H1 (cell line): ENCODE measurements at regions not wholly inside any gene's neighbourhood (a gene's known extent, or its start where the extent isn't known, plus 50 kb on each side); places are given as distances from the start of the nearest gene placed in this dataset.

Source experiments
- RAD21 ChIP-seq, 2 experiments: IDR thresholded peaks in 1 of 2; conservative IDR thresholded peaks in 1 of 2; 2 replicates each; pipeline ENCODE4 v1.6.1; 2011; ENCODE audit warnings: low read depth in 2 of 2, low read length in 2 of 2, improper control_type of control experiment in 1 of 2, inconsistent platforms in 1 of 2, mild to moderate bottlenecking in 1 of 2, moderate library complexity in 1 of 2
- SIRT6 ChIP-seq: IDR thresholded peaks from one replicate; pipeline ENCODE4 v1.7.1; 2012; ENCODE audit warnings: low read length, inconsistent platforms
- SIX5 ChIP-seq: IDR thresholded peaks from 2 replicates; pipeline ENCODE4 v1.6.1; 2011; ENCODE audit warnings: mild to moderate bottlenecking, low read depth, low read length
- YY1 ChIP-seq: IDR thresholded peaks from 2 replicates; pipeline ENCODE4 v1.6.1; 2011; ENCODE audit warnings: low read depth, mild to moderate bottlenecking, low read length
- ZNF274 ChIP-seq: IDR thresholded peaks from 2 replicates; pipeline ENCODE4 v1.7.0; 2012; ENCODE audit warnings: low read length, borderline replicate concordance; ENCODE audit errors: extremely low read depth
- TF ChIP-seq, protein P1 (sequence below): IDR thresholded peaks from 2 replicates; pipeline ENCODE4 v1.6.1; 2012; ENCODE audit warnings: inconsistent platforms
- TF ChIP-seq, protein P2 (sequence below): IDR thresholded peaks from 2 replicates; pipeline ENCODE4 v1.6.1; 2011; ENCODE audit warnings: low read length, improper control_type of control experiment

DNA sequence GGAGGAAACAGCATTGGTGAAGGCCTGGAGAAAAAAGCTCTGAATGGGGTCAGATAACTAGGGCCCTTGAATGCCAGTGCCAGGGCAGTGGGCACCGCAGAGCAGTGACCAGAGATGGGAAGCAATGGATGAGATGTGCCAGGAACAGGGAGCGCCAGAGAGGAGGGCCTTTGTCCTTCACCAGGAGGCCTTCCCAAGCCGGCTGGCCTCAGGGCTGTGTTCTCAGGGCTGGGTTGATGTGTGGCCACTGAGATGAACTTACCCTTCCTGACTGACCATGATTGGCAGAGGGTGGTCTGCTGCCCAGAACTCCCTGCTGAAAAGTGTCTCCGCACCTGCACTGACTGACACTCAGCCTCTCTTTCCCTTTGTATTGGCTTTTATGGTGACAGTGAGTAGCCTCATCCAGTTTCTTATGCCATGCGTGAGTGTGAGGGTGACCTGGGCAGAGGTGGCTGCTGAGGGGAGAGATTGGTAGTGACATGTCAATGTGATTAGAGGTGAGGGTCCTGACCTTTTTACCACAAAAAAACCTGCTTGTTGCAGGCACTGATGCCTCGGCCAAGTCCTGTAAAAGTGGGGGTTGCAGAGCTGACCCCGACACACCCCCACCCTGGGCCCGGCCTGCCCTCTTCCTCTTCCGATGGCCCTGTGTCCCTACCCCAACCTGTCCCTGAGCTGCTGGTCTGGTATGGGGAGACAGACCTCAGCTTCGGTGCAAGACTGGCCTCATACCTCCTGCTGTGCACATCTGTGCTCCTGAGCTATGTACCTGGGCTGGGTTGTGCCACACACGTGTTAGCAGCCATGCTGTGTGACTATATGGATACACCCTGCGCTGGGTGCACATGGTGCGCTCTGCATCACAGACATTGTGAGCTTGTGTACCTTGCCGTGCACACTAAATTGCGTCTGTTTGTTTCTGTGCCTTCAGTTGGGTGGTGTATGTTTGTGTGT, 57.1 kb upstream of the PSD2 start (continued):
- TF ChIP-seq SIX5 = no peak
- TF ChIP-seq YY1 = no peak
- TF ChIP-seq SIRT6 = no peak
- no peak for TF ChIP-seq RAD21 (IDR thresholded peaks at IDR 0.05 in 1 of 2, conservative IDR thresholded peaks at IDR 0.05 in 1 of 2; ENCODE audit: low read depth in 2 of 2, low read length in 2 of 2)
- TF ChIP-seq, protein P1, sequence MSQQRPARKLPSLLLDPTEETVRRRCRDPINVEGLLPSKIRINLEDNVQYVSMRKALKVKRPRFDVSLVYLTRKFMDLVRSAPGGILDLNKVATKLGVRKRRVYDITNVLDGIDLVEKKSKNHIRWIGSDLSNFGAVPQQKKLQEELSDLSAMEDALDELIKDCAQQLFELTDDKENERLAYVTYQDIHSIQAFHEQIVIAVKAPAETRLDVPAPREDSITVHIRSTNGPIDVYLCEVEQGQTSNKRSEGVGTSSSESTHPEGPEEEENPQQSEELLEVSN = no peak
- TF ChIP-seq ZNF274 = no peak
- TF ChIP-seq, protein P2, sequence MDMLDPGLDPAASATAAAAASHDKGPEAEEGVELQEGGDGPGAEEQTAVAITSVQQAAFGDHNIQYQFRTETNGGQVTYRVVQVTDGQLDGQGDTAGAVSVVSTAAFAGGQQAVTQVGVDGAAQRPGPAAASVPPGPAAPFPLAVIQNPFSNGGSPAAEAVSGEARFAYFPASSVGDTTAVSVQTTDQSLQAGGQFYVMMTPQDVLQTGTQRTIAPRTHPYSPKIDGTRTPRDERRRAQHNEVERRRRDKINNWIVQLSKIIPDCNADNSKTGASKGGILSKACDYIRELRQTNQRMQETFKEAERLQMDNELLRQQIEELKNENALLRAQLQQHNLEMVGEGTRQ = no peak
